ENCODE measurements at regions not wholly inside any gene's neighbourhood (a gene's known extent, or its start where the extent isn't known, plus 50 kb on each side); places are given as distances from the start of the nearest gene placed in this dataset.

DNA sequence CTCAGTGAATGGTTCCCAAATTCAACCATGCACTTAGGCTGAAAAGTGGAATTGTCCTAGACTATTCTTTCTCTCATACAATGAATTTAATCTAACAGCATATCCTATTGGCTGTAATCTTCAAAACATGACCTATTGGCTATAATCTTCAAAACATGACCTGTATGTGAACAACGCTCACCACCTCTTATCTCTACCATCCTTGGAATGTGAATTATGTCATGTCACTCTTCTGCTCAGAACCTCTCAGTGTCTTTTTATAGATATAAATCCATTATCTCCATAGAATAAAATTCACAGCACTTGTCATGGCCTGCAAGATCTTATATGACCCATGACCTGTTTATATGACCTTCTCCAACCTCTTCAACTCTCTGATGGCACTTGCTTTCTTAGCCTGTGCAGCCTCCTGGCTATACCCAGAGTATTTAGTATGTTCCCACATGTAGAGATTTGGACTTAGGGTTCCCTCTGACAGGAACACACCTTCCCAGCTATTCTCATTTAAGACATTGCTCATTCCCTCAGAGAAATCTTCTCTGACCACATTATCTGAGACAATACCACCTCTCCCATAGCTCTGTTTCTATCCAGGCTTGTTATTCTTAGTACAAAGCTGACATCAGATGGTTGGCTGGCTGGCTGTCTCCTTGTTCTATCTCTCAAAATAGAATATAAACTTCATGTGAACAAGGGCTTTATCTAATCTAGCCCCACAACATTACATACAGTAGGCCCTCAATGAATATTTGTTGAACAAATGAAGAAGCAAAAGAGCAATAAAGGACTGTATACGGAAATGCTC lies 275.0 kb upstream of the PREP start:
- TF ChIP-seq POLR2A (IDR thresholded peaks at IDR 0.05; ENCODE audit: low read depth, low read length) (no peak), TAF1 (IDR thresholded peaks at IDR 0.05; ENCODE audit: borderline replicate concordance, low read depth, low read length) (no peak), POLR2AphosphoS5 (IDR thresholded peaks at IDR 0.05; ENCODE audit: low read depth, low read length) (no peak)

Measured in GM12892 (cell line).